ENCODE measurements at regions not wholly inside any gene's neighbourhood (a gene's known extent, or its start where the extent isn't known, plus 50 kb on each side); places are given as distances from the start of the nearest gene placed in this dataset.

GRCh38 chr5:53831496-53831895, 271.1 kb downstream of the NDUFS4 start:
- Histone ChIP-seq H3K4me3 (ENCODE audit: extremely low read depth in 1 of 4, insufficient read depth in 2 of 4, low read depth in 3 of 4, low read length in 4 of 4) (no peak overlapping the region), H3K18ac (ENCODE audit: extremely low read depth, low read length) (no peak overlapping the region), H3K9ac (replicated peaks in 1 of 4; ENCODE audit: extremely low read depth in 1 of 4, low read depth in 3 of 4, low read length in 3 of 4) (no peak overlapping the region), H4K20me1 (replicated peaks in 1 of 2; ENCODE audit: control insufficient read depth in 1 of 2, insufficient read depth in 2 of 2, low read length in 2 of 2) (no peaks in the 10 kb centered on the region), H3K23ac (ENCODE audit: insufficient read length) (no peak overlapping the region), H2BK15ac (ENCODE audit: low read length) (no peak overlapping the region), H4K91ac (replicated peaks; ENCODE audit: insufficient read length, low read length) (no peak overlapping the region), H3K27ac (ENCODE audit: low read depth, low read length) (no peak overlapping the region), H2BK5ac (ENCODE audit: low read depth, low read length) (no peak overlapping the region), H2BK20ac (ENCODE audit: low read length) (no peak overlapping the region), H3K4ac (replicated peaks; ENCODE audit: insufficient read length, low read depth, low read length) (no peak overlapping the region), H3K56ac (replicated peaks; ENCODE audit: insufficient read length, low read depth, low read length) (no peak overlapping the region), H2BK12ac (ENCODE audit: low read depth, low read length) (no peak overlapping the region), H3K14ac (ENCODE audit: insufficient read length) (no peak overlapping the region), H3K23me2 (ENCODE audit: low read depth, low read length) (no peaks in the 10 kb centered on the region), H3K9me3 (ENCODE audit: insufficient read depth in 2 of 2, low read depth in 1 of 2, low read length in 1 of 2) (peaks cover 2 to 8% of the 10 kb centered on the region in 2 experiments; a peak in 2 of 4 replicates), H3K4me2 (ENCODE audit: insufficient read depth in 1 of 2, low read depth in 2 of 2, low read length in 2 of 2) (no peak overlapping the region), H3K79me1 (ENCODE audit: low read depth, low read length) (no peaks in the 10 kb centered on the region), H2AFZ (ENCODE audit: low read length) (no peak overlapping the region), H3K36me3 (ENCODE audit: control insufficient read depth in 2 of 4, insufficient read depth in 4 of 4, low read length in 3 of 4) (peaks cover 0 to 2% (median 0%) of the 10 kb centered on the region in 4 experiments; a peak in 1 of 8 replicates), H3K4me1 (replicated peaks in 1 of 4; ENCODE audit: control insufficient read depth in 3 of 4, insufficient read depth in 4 of 4, low read length in 3 of 4) (no peaks in the 10 kb centered on the region), H4K5ac (ENCODE audit: insufficient read length, low read depth, low read length) (no peak overlapping the region), H2AK5ac (ENCODE audit: low read depth, low read length) (no peak overlapping the region), H4K8ac (ENCODE audit: extremely low read depth, insufficient read depth, low read length) (no peak overlapping the region), H3K27me3 (replicated peaks in 1 of 4; ENCODE audit: control insufficient read depth in 3 of 4, extremely low read depth in 1 of 4, insufficient read depth in 3 of 4, low read length in 3 of 4) (no peaks in the 10 kb centered on the region), H2BK120ac (replicated peaks; ENCODE audit: low read depth, low read length) (no peak overlapping the region), H3K79me2 (ENCODE audit: control insufficient read depth in 1 of 2, insufficient read depth in 2 of 2, low read length in 2 of 2) (no peaks in the 10 kb centered on the region)
- ChIA-PET POLR2A (ENCODE audit: partially characterized antibody) (no interaction called here), CTCF (ENCODE audit: partially characterized antibody) (interaction anchor here (0.6 to 0.7 kb wide), 2 partner anchors 703 to 994 kb away, joined by 3 read pairs; no protein-coding TSS in a partner anchor)
- TF ChIP-seq HDAC2 (IDR thresholded peaks at IDR 0.05; ENCODE audit: borderline replicate concordance in 1 of 2, low read depth in 2 of 2, low read length in 2 of 2): no peak
- WGBS, 2 experiments (ENCODE audit: extremely low coverage in 1 of 2, insufficient coverage in 1 of 2, insufficient read length in 1 of 2, insufficient replicate concordance in 2 of 2, low coverage in 1 of 2, low lambda C conversion rate in 2 of 2, missing lambda C conversion rate in 1 of 2): 92% methylated on average over 2 of the region's 2 CpGs; no CpG with 5 or more reads in 1 of the 2 experiments
- DNase-seq (ENCODE audit: low read depth in 1 of 2, low spot score in 2 of 2) (no peak), FAIRE-seq (no peak)
